Uterus (tissue), 2 donors: ENCODE measurements at regions not wholly inside any gene's neighbourhood (a gene's known extent, or its start where the extent isn't known, plus 50 kb on each side); places are given as distances from the start of the nearest gene placed in this dataset.

Experiments
- POLR2A ChIP-seq, 2 donors: fragments of 450-650 bp; IDR thresholded peaks; one replicate each; pipeline ENCODE4 v1.6.1; 2016; ENCODE audit warnings: antibody characterized with exemption in 2 of 2, mild to moderate bottlenecking in 1 of 2, moderate library complexity in 1 of 2
- TF ChIP-seq, protein P1 (sequence below), 4 experiments: fragments of 200-600 bp in 2 of 4; fragments of 450-650 bp in 2 of 4; sonication (generic) in 2 of 4; IDR thresholded peaks; one replicate each; pipeline ENCODE4 v1.5.1; 2016 to 2019; ENCODE audit warnings: antibody characterized with exemption in 4 of 4, mild to moderate bottlenecking in 2 of 4, moderate library complexity in 1 of 4

DNA sequence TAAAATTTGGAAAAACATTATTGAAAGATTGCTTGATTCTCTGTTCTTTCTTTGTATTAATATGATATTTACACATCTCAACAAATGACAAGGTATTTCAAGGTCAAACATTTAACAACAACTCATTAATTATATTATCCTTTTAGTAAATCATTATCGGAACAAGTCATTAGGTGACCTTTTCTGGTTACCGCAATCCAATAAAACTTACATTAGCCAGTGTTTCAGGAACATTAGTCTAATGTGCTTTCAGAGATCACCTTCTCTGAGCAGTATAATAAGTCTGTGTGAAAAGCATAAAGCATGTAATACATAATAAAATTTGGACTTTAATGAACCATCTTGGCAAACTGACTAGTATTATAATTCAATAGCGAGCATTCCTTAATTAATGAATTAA is 1466.4 kb downstream of the FAM181B start:
- TF ChIP-seq, protein P1, sequence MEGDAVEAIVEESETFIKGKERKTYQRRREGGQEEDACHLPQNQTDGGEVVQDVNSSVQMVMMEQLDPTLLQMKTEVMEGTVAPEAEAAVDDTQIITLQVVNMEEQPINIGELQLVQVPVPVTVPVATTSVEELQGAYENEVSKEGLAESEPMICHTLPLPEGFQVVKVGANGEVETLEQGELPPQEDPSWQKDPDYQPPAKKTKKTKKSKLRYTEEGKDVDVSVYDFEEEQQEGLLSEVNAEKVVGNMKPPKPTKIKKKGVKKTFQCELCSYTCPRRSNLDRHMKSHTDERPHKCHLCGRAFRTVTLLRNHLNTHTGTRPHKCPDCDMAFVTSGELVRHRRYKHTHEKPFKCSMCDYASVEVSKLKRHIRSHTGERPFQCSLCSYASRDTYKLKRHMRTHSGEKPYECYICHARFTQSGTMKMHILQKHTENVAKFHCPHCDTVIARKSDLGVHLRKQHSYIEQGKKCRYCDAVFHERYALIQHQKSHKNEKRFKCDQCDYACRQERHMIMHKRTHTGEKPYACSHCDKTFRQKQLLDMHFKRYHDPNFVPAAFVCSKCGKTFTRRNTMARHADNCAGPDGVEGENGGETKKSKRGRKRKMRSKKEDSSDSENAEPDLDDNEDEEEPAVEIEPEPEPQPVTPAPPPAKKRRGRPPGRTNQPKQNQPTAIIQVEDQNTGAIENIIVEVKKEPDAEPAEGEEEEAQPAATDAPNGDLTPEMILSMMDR (IDR thresholded peaks at IDR 0.05): no peak
- no peak for TF ChIP-seq POLR2A (IDR thresholded peaks at IDR 0.05)
